Stimulated activated CD4-positive, alpha-beta T cell treated with anti-CD3 and anti-CD28 coated beads, Interleukin-2, amount 100 ng/mL, for 24 hours (primary cell): ENCODE measurements at regions not wholly inside any gene's neighbourhood (a gene's known extent, or its start where the extent isn't known, plus 50 kb on each side); places are given as distances from the start of the nearest gene placed in this dataset.

Experiments
- DNase-seq, 2 donors: peaks; one replicate each; pipeline ENCODE4 v3.0.0-alpha.2; 2020

DNA sequence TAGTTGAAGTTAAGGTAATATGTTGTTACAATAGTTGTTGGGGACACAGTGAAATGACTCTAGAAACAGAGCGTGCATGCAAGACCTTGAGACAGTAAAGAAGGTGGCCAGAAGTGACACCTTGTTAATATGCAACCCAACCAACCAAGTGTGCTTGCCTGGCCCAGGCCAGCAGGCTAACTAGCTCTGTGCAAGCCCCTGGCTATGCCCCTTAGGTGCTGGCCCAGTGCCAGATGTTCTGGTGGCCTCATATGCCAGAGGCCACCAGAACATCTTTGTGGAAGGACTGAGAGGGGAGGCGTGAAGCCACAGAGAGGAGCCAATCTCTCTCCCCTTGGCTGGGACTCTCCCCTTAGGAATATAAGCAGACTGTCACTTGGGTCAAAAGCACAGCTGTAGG, 111.2 kb upstream of the JUN start:
- DNase-seq, result no peak

DNA sequence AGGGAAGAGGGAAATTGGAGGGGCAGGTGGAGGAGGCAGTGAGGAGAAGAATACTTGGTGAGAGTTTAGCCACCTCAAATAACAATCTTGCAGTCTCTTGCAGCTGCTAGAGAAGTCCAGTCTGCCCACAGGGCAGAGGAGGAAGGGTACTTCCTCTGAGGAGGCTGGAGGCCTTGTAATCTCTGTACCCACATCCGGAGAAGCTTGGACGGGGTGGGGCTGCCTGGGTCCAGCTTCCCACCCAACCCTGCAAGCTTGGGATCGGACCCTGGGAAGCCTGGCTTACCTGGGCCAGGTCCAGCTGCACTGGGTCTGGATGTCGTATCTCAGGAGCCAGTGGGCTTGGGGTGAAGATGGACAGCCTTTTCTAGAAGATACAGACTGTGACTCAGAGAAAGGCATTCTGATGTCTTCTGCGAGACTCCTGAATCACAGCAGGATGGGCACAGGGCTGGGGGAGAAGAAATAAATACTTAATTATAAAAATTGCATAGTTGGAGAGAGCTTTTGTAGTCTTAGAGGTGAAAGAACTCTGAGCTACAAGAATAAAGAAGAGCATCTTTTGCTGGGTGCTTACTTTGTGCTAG, 111.8 kb upstream of the JUN start:
- DNase-seq, result no peak

DNA sequence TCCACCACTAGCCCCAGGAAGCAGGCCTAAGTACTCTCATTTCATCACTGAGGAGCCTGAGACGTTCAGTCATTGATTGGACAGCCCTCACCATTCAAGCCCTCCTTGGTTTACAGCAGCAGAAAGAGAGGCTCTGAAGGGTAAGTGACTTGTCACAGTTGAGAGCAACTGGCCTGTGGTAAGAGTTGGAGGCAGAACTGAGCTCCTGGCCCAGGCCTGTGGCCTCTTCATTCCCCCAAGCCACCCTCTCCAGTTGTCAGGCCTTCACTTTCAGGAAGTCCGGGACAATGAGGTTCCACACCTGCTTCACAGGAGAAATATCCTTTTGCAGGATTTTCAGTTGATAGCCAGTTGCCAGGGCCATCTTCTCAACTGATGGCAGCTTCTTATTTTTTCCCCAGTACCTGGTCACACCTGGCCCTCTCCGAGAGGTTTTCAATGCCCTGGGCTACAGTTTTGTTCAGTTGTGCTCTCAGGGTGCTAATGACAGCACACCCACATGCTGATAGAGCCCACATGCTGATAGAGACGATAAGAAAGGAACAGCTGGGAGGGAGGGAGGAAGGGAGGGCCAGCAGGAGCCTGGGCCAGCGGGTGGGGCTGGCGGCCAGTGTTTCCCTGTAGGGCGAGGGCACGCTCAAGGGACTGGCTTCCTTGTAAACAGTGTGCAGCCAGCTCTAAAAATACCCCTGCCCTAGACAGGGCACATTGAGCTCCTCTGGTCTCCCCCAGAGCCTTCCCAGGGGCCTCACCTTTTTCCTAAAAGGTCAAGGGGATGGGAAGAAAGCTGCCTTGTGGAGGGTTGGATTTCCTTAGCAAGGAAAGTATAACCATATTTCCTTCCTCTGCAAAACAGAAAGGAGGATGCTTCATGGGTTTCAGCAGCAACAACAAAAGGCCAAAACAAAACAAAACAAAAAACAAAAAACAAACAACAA, 112.7 kb upstream of the JUN start:
- no peak for DNase-seq

DNA sequence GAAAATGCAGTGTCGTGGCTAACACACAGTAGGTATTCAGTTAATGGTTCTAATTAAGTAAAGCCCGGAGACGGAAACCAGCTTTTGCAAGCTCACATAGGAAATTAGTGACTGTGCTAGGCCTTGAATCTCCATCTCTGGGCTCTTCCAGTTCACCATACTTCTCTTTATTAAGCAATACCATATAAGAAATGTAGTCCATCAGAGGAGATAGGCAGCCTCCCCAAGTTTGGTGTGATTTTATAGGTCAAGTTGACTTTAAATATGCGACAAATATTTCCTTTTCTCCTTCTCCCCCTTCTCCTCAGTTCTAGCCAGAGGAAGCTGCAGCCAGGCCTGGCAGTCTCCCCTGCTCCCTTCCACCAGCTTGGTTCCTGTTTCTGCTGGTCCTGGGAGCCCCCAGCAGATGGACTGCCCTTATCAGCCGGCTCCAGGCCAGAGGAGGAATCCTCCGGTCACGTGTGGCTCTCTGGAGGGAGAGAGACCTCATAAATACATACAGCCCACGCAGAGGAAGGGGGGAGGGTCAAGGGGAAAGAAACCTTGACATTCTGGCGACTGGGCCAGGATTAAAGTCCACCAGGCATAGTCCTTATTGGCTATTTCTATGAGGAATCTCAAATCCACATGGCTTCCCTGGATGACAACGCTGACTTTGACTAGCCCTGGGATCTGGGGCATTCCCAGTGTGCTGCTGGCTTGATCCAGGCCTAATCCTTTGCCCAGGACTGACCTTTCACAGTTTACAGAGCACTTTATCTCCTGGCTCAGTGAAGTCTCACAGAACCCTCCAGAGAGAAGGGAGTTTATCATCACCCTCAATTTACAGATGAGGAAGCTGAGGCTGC, 115.1 kb upstream of the JUN start:
- no peak for DNase-seq

DNA sequence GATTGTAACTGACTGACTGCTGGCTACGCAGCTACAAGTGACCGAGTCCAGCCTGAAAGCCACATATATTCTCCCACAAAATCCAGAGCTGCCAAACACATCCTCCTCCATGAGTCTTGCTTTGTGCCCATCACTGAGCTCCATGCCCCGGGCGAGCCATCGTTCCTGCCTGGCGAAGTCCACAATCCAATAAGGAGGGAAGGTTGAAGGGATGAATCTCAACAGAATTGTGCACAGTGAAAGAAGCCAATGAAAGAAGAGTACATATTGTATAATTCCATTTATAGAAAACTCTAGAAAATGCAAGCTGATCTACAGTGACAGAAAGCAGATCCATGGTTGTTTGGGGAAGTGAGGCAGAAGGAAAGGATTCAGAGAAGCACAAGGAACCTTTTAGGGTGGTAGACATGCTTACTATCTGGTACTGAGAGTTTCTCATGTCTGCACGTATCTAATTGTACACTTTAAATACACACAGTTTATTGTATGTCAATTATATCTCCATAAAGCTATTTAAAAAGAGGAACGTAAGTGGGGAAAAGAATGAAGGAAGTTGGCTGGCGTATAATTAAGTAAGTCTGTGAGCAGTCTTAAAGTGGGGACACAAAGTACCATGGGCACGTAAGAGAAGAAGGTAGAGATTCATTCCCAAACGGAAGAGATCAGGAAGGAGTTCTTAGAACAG, 115.9 kb upstream of the JUN start:
- no peak for DNase-seq

DNA sequence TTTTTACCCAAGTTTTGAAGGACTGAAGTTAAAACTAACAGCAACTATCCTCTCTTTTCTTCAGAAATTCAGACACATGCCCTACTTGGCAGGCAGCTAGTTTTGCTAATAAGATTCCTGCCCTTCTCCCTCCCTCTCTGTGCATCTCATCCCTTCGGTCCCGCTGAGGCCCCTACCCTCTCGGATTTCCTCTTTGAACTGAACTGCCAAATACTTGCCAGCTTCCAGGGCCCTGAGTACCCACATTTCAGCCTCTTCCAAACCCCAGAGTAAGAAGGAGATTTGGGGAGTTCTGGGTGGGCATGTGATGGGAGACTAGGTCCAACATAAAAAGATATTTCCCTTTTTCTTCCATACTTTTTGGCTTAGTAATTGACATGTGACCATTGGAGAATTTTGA, 116.5 kb upstream of the JUN start:
- no peak for DNase-seq

DNA sequence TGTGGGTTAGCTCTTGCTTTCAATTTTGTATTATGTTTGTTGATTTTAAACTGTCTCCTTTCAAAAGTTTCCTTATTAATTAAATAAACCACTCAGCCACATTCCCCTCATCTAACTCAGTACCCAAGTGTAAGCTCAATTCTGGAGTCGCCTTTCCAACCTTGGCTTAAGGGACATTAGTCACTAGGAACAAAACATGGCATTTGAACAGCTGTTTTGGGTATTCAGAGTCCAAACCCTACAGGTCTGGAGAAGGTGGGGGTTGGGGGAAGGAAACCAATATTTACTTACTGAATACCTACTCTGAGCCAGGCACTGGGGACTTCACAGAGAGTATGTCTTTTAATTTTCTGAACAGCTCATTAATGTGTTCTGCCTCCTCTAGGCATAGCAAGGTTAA, 117.2 kb upstream of the JUN start:
- no peak for DNase-seq

DNA sequence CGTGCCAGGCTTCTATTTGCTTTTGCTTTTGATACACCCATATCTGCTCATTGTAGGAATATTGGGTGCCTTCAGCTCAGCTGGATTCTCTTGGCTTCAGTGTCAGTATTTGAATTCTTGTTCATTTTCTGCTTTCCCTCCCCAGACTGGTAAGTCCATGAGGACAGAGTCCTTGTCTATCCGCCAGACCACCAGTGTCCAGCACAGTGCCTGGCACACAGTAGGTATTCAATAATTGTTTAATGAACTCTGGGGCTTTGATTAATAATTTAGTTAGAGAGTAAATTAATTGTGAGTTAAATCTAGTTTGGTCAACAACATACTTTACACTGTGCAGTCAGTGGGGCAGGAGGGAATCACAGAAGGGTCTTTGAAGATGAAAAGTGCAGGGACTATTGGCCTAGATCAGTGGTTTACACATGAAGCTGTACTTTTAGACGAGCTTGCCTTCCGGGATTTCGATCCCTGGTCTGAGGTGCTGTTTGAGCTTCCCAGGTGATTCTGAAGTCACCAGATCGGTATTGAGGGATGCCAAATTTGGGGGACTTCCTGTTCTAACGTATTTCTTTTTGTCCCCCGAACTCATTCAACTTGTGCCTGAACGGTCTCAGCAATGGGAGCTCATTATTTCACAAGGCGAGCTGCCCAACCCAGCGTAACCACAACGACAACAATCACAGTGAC, 119.1 kb upstream of the JUN start:
- DNase-seq, result no peak

GRCh38 chr1:58903514-58904298, 119.9 kb upstream of the JUN start:
- DNase-seq, result peak; percentile 84 to 88

DNA sequence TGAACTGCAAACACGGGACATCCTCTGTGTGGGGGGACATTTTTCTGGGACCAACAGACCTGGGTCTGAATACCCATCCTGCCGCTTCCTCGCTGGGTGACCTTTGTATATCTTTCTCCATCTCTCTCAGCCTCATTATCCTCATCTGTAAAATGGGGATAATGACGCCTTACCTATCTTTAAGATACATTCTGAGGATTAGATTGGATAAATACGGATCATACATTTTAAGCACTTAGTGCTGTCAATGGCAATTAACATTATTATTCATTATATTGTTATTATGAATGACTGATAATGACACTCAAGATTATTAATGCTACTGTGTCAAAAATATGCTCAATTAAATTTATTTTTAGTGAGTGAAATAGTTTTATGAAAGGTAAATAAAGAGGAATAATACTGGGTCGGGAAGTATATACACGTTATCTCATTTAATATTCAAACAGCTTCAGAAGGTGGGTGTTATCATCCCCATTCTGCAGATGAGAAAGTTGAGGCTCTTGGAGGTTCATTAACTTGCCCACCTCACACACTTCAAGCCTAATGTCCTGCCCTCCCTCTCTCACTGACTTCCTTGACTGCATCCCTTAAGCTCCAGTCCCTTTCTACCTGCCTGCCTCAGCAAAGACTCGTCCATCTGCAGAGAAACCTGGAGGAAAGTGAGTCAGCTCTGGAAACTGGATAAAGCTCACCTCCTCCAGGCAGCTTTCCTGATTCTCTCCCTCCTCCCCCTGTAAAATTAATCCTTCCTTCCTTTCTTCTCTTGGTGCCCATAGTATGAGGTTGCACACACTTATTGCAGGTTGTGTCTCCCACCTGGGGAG, 120.7 kb upstream of the JUN start:
- no peak for DNase-seq

- no peak for DNase-seq
Measured at GRCh38 chr1:58905126-58905490, 121.3 kb upstream of the JUN start.

DNA sequence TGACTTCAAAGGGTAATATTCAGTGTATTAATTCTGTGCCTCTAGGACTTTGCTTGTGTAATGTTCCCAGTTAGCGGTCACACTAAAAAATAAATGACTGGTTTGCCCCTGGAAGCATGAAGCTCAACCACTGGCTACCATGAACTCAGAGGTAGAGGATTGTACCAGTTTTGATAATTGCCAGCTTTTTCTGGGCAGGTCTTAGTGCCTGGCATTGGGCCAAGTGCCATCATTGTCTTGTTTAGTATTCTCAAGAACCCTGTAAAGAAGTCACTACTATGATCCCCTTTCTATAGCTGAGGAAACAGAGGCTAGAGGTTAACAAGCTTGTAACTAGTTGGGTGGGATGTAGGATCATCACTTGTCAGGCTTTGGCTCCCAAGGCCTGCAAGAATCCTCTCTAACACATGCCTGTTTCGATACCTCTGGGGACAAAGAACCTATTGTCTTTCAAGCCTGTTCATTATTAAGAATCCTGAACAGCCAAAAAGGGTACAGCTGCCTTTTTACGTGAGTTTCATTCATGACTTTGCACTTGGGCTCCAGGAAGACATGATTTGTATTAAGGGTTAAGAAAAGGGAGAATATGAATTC, 121.9 kb upstream of the JUN start:
- no peak for DNase-seq

DNA sequence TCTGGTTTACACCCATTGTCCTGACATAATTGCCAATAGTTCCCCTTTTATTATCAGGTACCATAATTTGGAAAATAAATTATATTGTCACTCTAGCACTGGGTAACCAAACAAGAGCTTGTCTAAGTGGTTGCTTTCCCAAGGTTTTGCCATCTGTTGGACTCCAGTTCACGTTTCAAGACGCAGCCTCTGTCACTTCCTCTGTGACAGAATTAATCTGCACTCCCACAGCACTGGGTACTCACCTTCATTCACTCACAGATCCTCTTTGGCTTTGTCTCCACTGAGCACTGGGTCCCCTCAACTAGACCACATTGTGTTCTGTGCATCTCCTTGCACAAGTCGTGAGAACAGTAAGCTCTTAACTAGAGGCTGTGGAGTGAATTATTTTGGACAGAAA, 123.6 kb upstream of the JUN start:
- no peak for DNase-seq

DNA sequence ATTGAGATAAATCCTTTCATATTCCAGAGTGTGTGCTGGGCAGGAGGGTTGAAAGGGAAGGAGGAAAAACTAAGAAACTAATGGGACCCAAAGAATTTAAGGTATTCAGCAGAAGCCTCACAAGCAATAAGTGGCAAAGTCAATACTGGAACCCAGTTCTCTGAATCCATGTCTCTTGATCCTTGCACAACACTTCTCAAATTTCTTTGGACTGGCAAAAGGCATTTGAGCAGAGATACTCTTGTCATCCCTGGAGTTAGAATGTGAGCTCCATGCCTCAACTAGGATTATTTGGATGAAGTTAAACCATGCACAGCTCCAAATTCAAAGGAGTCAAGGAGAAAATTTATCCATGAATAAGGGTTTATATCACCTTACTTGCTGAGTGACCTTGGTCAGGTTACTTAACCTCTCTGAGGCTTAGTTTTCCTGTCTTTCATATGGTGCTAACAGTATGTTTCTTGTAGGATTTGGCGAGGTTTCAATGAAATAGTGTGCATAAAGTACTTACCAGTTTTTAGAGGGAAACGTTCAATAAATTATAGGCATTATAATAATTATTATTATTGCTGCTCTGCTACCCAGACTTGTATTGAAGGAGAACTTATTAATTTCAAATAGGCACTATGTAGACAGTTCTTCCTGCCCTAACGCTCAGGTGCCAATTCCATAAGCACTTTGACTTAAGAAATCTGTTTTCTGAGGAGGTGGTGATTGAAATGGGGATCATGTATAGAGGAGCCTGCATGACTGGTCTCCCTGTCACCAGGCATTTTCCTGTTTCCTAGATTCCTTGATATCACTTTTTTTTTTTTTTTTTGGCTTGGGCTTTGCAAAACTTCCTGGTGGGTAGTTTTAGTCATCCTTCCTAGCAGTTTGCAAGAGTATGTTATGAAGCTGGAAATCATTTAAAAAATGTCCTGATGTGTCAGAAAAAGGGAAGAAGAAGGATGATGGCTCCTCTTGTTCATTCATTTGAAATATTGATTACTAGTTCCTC, 125.0 kb upstream of the JUN start:
- no peak for DNase-seq

DNA sequence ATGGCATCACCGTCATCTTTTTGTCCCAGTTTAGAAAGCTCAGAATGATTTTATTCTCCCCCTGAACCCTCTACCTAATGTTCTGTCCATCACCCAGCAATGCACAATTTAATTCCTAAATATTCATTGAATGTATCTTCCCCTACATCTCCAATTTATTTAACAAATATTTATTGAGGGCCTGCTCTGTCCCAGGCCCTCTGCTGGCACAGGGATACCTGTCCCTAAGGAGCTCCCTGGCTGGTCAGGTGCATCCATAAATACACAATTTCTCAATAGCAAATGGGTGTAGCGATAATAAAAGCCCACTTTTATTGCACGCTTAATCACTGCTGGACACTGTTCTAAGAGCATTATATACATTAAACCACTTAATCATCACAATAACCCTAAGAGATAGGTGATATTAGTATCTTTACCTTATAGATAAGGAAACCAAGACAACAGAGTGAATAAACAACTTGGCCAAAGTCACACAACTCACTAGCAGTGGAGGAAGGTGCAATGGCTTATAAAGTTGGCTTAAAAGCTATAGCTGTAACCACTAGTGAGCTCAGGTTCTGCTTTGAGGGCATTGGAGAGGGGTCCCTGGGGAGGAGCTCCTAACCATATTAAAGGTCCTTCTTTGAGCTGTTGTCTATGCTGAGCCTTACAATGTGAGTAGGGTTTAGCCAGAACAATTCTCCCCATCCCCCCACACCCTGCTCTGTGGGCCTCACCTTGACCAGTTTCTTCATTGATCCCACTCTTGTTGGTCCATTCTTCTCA, 126.3 kb upstream of the JUN start:
- no peak for DNase-seq

DNA sequence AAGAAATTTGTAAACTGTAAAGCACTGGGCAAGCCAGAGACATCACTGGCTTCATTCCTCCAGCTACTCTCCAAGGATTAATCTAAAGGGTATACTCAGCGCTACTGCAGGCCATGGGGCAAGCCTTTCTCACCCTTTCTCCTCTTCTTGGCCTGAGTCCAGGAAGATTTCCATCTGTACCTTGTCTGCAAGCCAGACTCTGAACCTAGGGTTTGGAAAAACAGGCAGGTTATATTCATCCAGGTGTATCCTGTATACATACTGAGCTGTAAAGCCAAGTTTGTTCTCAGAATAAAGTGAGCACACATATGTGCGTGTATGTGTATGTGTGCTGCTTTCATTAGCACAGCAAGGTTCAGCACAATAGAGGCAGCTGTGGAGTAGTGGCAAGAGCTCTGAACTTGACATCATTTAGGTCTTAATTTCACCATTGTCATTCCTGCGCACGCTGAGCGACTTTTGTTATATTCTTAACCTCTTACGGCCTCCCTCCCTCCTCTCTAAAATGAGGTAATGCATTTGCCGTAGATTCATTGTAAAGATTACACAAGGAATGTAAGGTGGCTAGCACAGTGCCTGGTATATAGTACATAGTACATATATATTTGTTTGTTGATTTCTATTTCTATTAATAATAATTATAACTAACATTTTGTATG, 128.1 kb upstream of the JUN start:
- no peak for DNase-seq

DNA sequence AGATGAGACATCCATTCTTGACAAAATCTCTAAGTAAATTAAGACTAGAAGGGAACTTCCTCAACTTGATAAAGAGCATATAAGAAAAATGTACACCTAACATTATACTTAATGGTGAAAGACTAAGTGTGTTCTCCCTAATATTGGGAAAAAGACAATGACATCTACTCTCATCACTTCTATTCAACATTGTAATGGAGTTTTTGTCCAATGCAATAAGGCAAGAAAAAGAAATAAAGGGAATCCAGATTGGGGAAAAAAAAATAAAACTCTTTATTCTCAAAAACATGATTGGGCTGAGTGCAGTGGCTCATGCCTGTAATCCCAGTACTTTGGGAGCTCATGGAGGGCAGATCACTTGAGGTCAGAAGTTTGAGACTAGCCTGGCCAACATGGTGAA, 131.1 kb upstream of the JUN start:
- DNase-seq, result no peak

DNA sequence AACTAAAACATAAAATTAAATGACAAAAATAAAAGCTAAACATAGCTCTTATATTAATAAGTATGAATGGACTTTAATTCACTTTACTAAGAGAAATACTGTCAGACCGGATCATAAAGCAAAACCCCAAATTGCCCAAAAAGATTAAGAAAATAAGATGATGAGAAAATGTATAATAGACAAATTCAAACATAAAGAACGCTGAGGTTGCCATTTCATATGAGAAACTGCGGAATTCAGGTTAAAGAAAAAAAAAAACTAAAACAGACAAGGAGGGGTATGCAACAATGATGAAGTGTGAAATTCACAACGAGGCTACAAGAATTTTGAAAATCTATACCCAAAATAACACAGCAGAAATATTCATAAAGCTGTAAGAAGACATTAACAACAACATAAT, 133.6 kb upstream of the JUN start:
- no peak for DNase-seq
